ENCODE measurements at regions not wholly inside any gene's neighbourhood (a gene's known extent, or its start where the extent isn't known, plus 50 kb on each side); places are given as distances from the start of the nearest gene placed in this dataset.

DNA sequence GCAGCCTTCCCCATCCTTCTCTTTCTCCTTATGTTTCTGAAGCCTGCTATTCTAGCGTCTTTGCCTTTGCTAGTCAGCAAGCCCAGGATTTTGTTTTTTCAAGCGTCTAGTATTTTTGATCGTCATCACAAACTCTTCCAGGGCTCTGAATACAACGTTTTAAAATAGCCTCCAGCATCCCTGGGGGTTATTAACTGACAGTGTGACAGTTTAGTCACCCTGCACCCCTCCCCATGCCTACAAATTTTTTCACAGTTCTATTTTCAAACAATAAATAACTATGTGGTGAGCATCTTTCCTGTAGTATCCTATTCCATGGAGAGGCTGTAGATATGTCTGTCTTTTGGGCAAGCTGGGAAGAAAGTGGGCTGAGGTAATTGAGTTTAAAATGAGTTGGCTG lies 280.9 kb downstream of the MAP2K4 start:
- TF ChIP-seq, protein P1, sequence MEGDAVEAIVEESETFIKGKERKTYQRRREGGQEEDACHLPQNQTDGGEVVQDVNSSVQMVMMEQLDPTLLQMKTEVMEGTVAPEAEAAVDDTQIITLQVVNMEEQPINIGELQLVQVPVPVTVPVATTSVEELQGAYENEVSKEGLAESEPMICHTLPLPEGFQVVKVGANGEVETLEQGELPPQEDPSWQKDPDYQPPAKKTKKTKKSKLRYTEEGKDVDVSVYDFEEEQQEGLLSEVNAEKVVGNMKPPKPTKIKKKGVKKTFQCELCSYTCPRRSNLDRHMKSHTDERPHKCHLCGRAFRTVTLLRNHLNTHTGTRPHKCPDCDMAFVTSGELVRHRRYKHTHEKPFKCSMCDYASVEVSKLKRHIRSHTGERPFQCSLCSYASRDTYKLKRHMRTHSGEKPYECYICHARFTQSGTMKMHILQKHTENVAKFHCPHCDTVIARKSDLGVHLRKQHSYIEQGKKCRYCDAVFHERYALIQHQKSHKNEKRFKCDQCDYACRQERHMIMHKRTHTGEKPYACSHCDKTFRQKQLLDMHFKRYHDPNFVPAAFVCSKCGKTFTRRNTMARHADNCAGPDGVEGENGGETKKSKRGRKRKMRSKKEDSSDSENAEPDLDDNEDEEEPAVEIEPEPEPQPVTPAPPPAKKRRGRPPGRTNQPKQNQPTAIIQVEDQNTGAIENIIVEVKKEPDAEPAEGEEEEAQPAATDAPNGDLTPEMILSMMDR (IDR thresholded peaks at IDR 0.05) = no peak
- no peak for TF ChIP-seq POLR2A (IDR thresholded peaks at IDR 0.05)

Measured in tibial nerve (tissue), 3 donors.